ENCODE measurements at regions not wholly inside any gene's neighbourhood (a gene's known extent, or its start where the extent isn't known, plus 50 kb on each side); places are given as distances from the start of the nearest gene placed in this dataset.
"Not testable (repeated sequence)": the region's sequence is repeated elsewhere in the genome, so short reads cannot be mapped to it uniquely, and the experiment has no call there.

- no peak for DNase-seq
These were observed 77.3 kb downstream of the PPCDC start for GRCh38 chr15:75100679-75101078.

GRCh38 chr15:75104804-75105557 is 81.6 kb downstream of the PPCDC start:
- DNase-seq, result peak; percentile 89 to 97 (median 92)

- peak in 2 of 4 experiments; percentile 37 to 54 for DNase-seq
These were observed 84.1 kb downstream of the PPCDC start for GRCh38 chr15:75107516-75107907.

- DNase-seq, result peak; percentile 55 to 80 (median 74)
These were observed 84.8 kb downstream of the PPCDC start for GRCh38 chr15:75107908-75108838.

- DNase-seq, result peak in 1 of 4 experiments; percentile 17
These were observed 85.8 kb downstream of the PPCDC start for GRCh38 chr15:75109021-75109735.

- peak in 2 of 4 experiments; percentile 27 to 36 for DNase-seq
These were observed 86.3 kb downstream of the PPCDC start for GRCh38 chr15:75109736-75110130.

GRCh38 chr15:75112278-75112847 is 89.0 kb downstream of the PPCDC start:
- DNase-seq, result peak in 3 of 4 experiments; percentile 42 to 59 (median 48)

- DNase-seq, result peak; percentile 83 to 95 (median 86)
These were observed 88.7 kb upstream of the C15orf39 start for GRCh38 chr15:75112848-75113492.

- no peak for DNase-seq
These were observed 87.4 kb upstream of the C15orf39 start for GRCh38 chr15:75114327-75114726.

GRCh38 chr15:75114796-75115195 is 86.9 kb upstream of the C15orf39 start:
- no peak for DNase-seq

- DNase-seq, result not testable (repeated sequence)
These were observed 86.2 kb upstream of the C15orf39 start for GRCh38 chr15:75115411-75115913.

GRCh38 chr15:75116143-75116542 is 85.5 kb upstream of the C15orf39 start:
- not testable (repeated sequence) for DNase-seq

- no peak for DNase-seq
These were observed 83.7 kb upstream of the C15orf39 start for GRCh38 chr15:75117993-75118392.

GRCh38 chr15:75119312-75119711 is 82.4 kb upstream of the C15orf39 start:
- DNase-seq, result not testable (repeated sequence)

GRCh38 chr15:75121491-75121890 is 80.2 kb upstream of the C15orf39 start:
- DNase-seq, result no peak

GRCh38 chr15:75123395-75123794 is 78.3 kb upstream of the C15orf39 start:
- no peak for DNase-seq

GRCh38 chr15:75124278-75124677 is 77.4 kb upstream of the C15orf39 start:
- DNase-seq, result not testable (repeated sequence)

- no peak for DNase-seq
These were observed 75.7 kb upstream of the C15orf39 start for GRCh38 chr15:75125935-75126334.

- DNase-seq, result no peak
These were observed 74.7 kb upstream of the C15orf39 start for GRCh38 chr15:75126864-75127580.

GRCh38 chr15:75129788-75130187 is 71.9 kb upstream of the C15orf39 start:
- DNase-seq, result peak in 2 of 4 experiments; percentile 34 to 44

GRCh38 chr15:75131269-75131643 is 70.4 kb upstream of the C15orf39 start:
- peak; percentile 57 to 94 (median 78) for DNase-seq
